ENCODE measurements at regions not wholly inside any gene's neighbourhood (a gene's known extent, or its start where the extent isn't known, plus 50 kb on each side); places are given as distances from the start of the nearest gene placed in this dataset.

DNA sequence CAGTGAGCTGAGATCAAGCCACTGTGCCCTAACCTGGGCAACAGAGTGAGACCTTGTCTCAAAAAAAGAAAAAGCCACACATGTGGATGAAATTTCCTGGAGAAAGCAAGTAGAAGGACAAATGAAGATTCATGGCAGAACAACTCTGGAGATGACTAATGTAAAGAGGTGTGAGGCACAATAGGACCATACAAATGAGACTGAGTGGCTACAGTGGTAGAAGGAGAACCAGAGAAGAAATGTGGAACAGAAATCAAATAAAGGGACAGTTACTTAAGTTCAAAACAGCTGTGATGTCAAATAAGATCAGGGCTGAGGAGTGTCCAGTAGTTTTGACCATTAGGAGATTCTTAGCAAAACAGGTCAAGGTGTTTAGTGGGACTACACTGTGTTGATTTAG lies 130.9 kb upstream of the CDK6 start:
- Histone ChIP-seq H3K27me3 (ENCODE audit: control insufficient read depth in 2 of 2, insufficient read depth in 2 of 2, low read length in 2 of 2) (no peaks in the 10 kb centered on the region), H3K36me3 (replicated peaks in 1 of 2; ENCODE audit: control insufficient read depth in 1 of 2, insufficient read depth in 2 of 2, low read length in 2 of 2) (no peaks in the 10 kb centered on the region), H3K79me2 (ENCODE audit: insufficient read depth, low read length) (no peaks in the 10 kb centered on the region), H3K27ac (ENCODE audit: low read depth in 1 of 2, low read length in 2 of 2) (no peak overlapping the region), H3K9me3 (replicated peaks in 1 of 2; ENCODE audit: control insufficient read depth in 1 of 2, insufficient read depth in 1 of 2, low read length in 2 of 2) (peaks cover 0 to 5% of the 10 kb centered on the region in 2 donors), H3K4me2 (replicated peaks; ENCODE audit: extremely low read depth, low read length, poor library complexity, severe bottlenecking) (no peak overlapping the region), H4K20me1 (ENCODE audit: insufficient read depth, low read length) (no peaks in the 10 kb centered on the region), H3K9ac (ENCODE audit: insufficient read depth, low read length, poor library complexity, severe bottlenecking) (no peak overlapping the region), H2AFZ (ENCODE audit: insufficient read depth, low read depth, low read length, poor library complexity, severe bottlenecking) (no peak overlapping the region), H3K4me3 (replicated peaks in 1 of 3; ENCODE audit: low read depth in 2 of 3, low read length in 3 of 3) (no peak overlapping the region), H3K4me1 (ENCODE audit: control insufficient read depth in 1 of 2, insufficient read depth in 2 of 2, low read length in 2 of 2) (no peaks in the 10 kb centered on the region)
- Mint-ChIP-seq H3K4me1 (no peaks in the 10 kb centered on the region), H3K27ac (no peak overlapping the region), H3K4me3 (no peak overlapping the region), H3K9me3 (peaks cover 2 to 9% (median 4%) of the 10 kb centered on the region in 7 donors), H3K36me3 (no peaks in the 10 kb centered on the region), H3K27me3 (ENCODE audit: low read depth in 3 of 3) (no peaks in the 10 kb centered on the region)
- intact Hi-C loops (cut with micrococcal nuclease), result no loop called here
- TF ChIP-seq, protein P1, sequence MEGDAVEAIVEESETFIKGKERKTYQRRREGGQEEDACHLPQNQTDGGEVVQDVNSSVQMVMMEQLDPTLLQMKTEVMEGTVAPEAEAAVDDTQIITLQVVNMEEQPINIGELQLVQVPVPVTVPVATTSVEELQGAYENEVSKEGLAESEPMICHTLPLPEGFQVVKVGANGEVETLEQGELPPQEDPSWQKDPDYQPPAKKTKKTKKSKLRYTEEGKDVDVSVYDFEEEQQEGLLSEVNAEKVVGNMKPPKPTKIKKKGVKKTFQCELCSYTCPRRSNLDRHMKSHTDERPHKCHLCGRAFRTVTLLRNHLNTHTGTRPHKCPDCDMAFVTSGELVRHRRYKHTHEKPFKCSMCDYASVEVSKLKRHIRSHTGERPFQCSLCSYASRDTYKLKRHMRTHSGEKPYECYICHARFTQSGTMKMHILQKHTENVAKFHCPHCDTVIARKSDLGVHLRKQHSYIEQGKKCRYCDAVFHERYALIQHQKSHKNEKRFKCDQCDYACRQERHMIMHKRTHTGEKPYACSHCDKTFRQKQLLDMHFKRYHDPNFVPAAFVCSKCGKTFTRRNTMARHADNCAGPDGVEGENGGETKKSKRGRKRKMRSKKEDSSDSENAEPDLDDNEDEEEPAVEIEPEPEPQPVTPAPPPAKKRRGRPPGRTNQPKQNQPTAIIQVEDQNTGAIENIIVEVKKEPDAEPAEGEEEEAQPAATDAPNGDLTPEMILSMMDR (IDR thresholded peaks at IDR 0.05), result no peak
- no peak for DNase-seq

DNA sequence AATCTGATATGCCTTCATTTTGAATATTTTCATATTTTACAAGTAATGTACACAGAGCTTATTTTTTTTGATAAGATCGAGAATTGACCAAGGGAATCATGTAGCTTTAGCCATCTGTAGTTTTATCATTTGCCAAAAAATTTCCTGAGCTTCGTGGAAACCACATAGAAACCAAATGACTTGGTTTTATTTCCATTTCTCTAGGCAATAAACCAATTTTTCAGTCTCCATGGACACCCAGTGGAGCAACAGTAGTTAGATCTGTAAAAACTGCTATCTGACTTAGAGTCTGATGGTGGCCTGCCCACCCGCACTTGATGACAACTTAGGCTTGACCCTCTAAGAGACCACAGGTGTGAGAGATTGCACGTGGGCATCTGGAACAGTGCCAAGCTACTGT lies 127.8 kb upstream of the CDK6 start:
- 93% methylated on average over 3 of the region's 4 CpGs for WGBS (ENCODE audit: insufficient coverage)
- Histone ChIP-seq H3K9ac (ENCODE audit: insufficient read depth, low read length, poor library complexity, severe bottlenecking) (no peak overlapping the region), H3K36me3 (replicated peaks in 1 of 2; ENCODE audit: control insufficient read depth in 1 of 2, insufficient read depth in 2 of 2, low read length in 2 of 2) (no peaks in the 10 kb centered on the region), H3K79me2 (ENCODE audit: insufficient read depth, low read length) (no peaks in the 10 kb centered on the region), H3K27me3 (ENCODE audit: control insufficient read depth in 2 of 2, insufficient read depth in 2 of 2, low read length in 2 of 2) (no peaks in the 10 kb centered on the region), H3K4me3 (replicated peaks in 1 of 3; ENCODE audit: low read depth in 2 of 3, low read length in 3 of 3) (no peak overlapping the region), H4K20me1 (ENCODE audit: insufficient read depth, low read length) (no peaks in the 10 kb centered on the region), H3K4me1 (ENCODE audit: control insufficient read depth in 1 of 2, insufficient read depth in 2 of 2, low read length in 2 of 2) (no peaks in the 10 kb centered on the region), H3K4me2 (replicated peaks; ENCODE audit: extremely low read depth, low read length, poor library complexity, severe bottlenecking) (no peak overlapping the region), H2AFZ (ENCODE audit: insufficient read depth, low read depth, low read length, poor library complexity, severe bottlenecking) (no peak overlapping the region), H3K9me3 (replicated peaks in 1 of 2; ENCODE audit: control insufficient read depth in 1 of 2, insufficient read depth in 1 of 2, low read length in 2 of 2) (no peaks in the 10 kb centered on the region), H3K27ac (ENCODE audit: low read depth in 1 of 2, low read length in 2 of 2) (no peak overlapping the region)
- Mint-ChIP-seq H3K4me1 (no peaks in the 10 kb centered on the region), H3K36me3 (no peaks in the 10 kb centered on the region), H3K27ac (no peak overlapping the region), H3K4me3 (no peak overlapping the region), H3K27me3 (ENCODE audit: low read depth in 3 of 3) (no peaks in the 10 kb centered on the region), H3K9me3 (peaks cover 1 to 8% (median 5%) of the 10 kb centered on the region in 7 donors)
- intact Hi-C loops (cut with micrococcal nuclease), result no loop called here
- DNase-seq, result no peak
- TF ChIP-seq, protein P1 (IDR thresholded peaks at IDR 0.05), result no peak

Measured in CD14-positive monocyte (primary cell).